ENCODE measurements at regions not wholly inside any gene's neighbourhood (a gene's known extent, or its start where the extent isn't known, plus 50 kb on each side); places are given as distances from the start of the nearest gene placed in this dataset.
A peak's percentile ranks its signal among the peaks of the same experiment; 100 is the strongest.
"Not testable (repeated sequence)": the region's sequence is repeated elsewhere in the genome, so short reads cannot be mapped to it uniquely, and the experiment has no call there.

GRCh38 chr14:34381304-34381703, 80.7 kb downstream of the SPTSSA start:
- not testable (repeated sequence) for DNase-seq (ENCODE audit: low read depth in 2 of 2)

GRCh38 chr14:34380471-34380845, 81.6 kb downstream of the SPTSSA start:
- DNase-seq (ENCODE audit: low read depth in 2 of 2) = no peak

- DNase-seq (ENCODE audit: low read depth in 2 of 2) = peak; percentile 11 to 15
Measured at GRCh38 chr14:34379816-34380470, 82.1 kb downstream of the SPTSSA start.

- DNase-seq (ENCODE audit: low read depth in 2 of 2) = no peak
Measured at GRCh38 chr14:34376649-34377267, 85.3 kb downstream of the SPTSSA start.

GRCh38 chr14:34374998-34375740, 86.9 kb downstream of the SPTSSA start:
- DNase-seq (ENCODE audit: low read depth in 2 of 2) = no peak

GRCh38 chr14:34373191-34373590, 88.8 kb downstream of the SPTSSA start:
- no peak for DNase-seq (ENCODE audit: low read depth in 2 of 2)

GRCh38 chr14:34372786-34373185, 89.3 kb downstream of the SPTSSA start:
- DNase-seq (ENCODE audit: low read depth in 2 of 2) = no peak

- DNase-seq (ENCODE audit: low read depth in 2 of 2) = no peak
Measured at GRCh38 chr14:34369648-34370030, 92.4 kb downstream of the SPTSSA start.

GRCh38 chr14:34368971-34369647, 92.9 kb downstream of the SPTSSA start:
- no peak for DNase-seq (ENCODE audit: low read depth in 2 of 2)

- DNase-seq (ENCODE audit: low read depth in 2 of 2) = peak in 1 of 2 experiments; percentile 23
Measured at GRCh38 chr14:34368115-34368970, 93.7 kb downstream of the SPTSSA start.

GRCh38 chr14:34365309-34365915, 96.6 kb downstream of the SPTSSA start:
- DNase-seq (ENCODE audit: low read depth in 2 of 2) = no peak

- no peak for DNase-seq (ENCODE audit: low read depth in 2 of 2)
Measured at GRCh38 chr14:34364201-34364600, 97.8 kb downstream of the SPTSSA start.

GRCh38 chr14:34363733-34364134, 98.3 kb downstream of the SPTSSA start:
- no peak for DNase-seq (ENCODE audit: low read depth in 2 of 2)

- no peak for DNase-seq (ENCODE audit: low read depth in 2 of 2)
Measured at GRCh38 chr14:34362641-34363251, 99.3 kb downstream of the SPTSSA start.

- no peak for DNase-seq (ENCODE audit: low read depth in 2 of 2)
Measured at GRCh38 chr14:34361504-34362011, 100.5 kb downstream of the SPTSSA start.

GRCh38 chr14:34359420-34360117, 102.5 kb downstream of the SPTSSA start:
- no peak for DNase-seq (ENCODE audit: low read depth in 2 of 2)

- no peak for DNase-seq (ENCODE audit: low read depth in 2 of 2)
Measured at GRCh38 chr14:34356264-34356654, 105.8 kb downstream of the SPTSSA start.

GRCh38 chr14:34355584-34356263, 106.3 kb downstream of the SPTSSA start:
- no peak for DNase-seq (ENCODE audit: low read depth in 2 of 2)

GRCh38 chr14:34354556-34354955, 107.5 kb downstream of the SPTSSA start:
- no peak for DNase-seq (ENCODE audit: low read depth in 2 of 2)

Measured in fibroblast of skin of left quadriceps (primary cell).